A549 (cell line): ENCODE measurements at regions not wholly inside any gene's neighbourhood (a gene's known extent, or its start where the extent isn't known, plus 50 kb on each side); places are given as distances from the start of the nearest gene placed in this dataset.
A peak's percentile ranks its signal among the peaks of the same experiment; 100 is the strongest.

ENCODE experiments used
- ATAC-seq, 2 experiments: fragments of 200-7000 bp in 1 of 2; fragments of >200 bp in 1 of 2; cut with Nextera tagmentation in 1 of 2; cut with Tn5 transposase in 1 of 2; 3 replicates each; pipeline versions ENCODE4 v1.8.0 to v1.9.1; 2018 to 2020; ENCODE audit warnings: mild to moderate bottlenecking in 1 of 2, moderate library complexity in 1 of 2
- CTCF ChIA-PET: fragments of 300-600 bp; sonication (Branson Sonifier 250); formaldehyde crosslinking; extraction: SDS; loops from one replicate; lab custom pipeline; 2021; ENCODE audit warnings: antibody characterized with exemption, inconsistent platforms; lab: Yijun Ruan, JAX
- POLR2A ChIA-PET: fragments of 350-600 bp; formaldehyde crosslinking; extraction: SDS; loops from one replicate; lab custom pipeline; 2021; ENCODE audit warnings: antibody characterized with exemption, inconsistent platforms; lab: Yijun Ruan, JAX
- DNase-seq, 2 experiments: peaks; one replicate each; pipeline versions ENCODE4 v3.0.0 to v3.0.0-alpha.2; 2011 to 2016; ENCODE audit warnings: low read depth in 1 of 2, low spot score in 1 of 2
- FAIRE-seq: peaks from 2 replicates; lab custom pipeline; 2011; peaks lifted over from hg19 to GRCh38; lab: Jason Lieb, UNC
- H3K27ac ChIP-seq, 2 experiments: fragments of >200 bp; sonication (Bioruptor Twin); formaldehyde crosslinking; 3 replicates each; pipeline ENCODE4 v1.5.1; 2016 to 2017
- H3K4me1 ChIP-seq: fragments of >200 bp; sonication (Bioruptor Twin); formaldehyde crosslinking; 3 replicates; pipeline ENCODE4 v1.6.1; 2016
- H3K4me2 ChIP-seq: fragments of >200 bp; sonication (Bioruptor Twin); formaldehyde crosslinking; 3 replicates; pipeline ENCODE4 v1.6.1; 2016
- H3K4me3 ChIP-seq: fragments of >200 bp; sonication (Bioruptor Twin); formaldehyde crosslinking; 3 replicates; pipeline ENCODE4 v1.5.1; 2016
- H3K9me3 ChIP-seq: fragments of >200 bp; sonication (Bioruptor Twin); formaldehyde crosslinking; 3 replicates; pipeline ENCODE4 v1.6.1; 2016
- BHLHE40 ChIP-seq: IDR thresholded peaks from 2 replicates; pipeline ENCODE4 v1.6.1; 2012; ENCODE audit warnings: low read depth, low read length, inconsistent platforms
- CBX2 ChIP-seq: fragments of 200-600 bp; sonication (generic); IDR thresholded peaks from 2 replicates; pipeline ENCODE4 v1.6.1; 2016; ENCODE audit warnings: low read depth, mild to moderate bottlenecking, borderline replicate concordance
- ELK1 ChIP-seq: fragments of 150-350 bp; IDR thresholded peaks from 2 replicates; pipeline ENCODE4 v1.6.1; 2014; ENCODE audit warnings: low read depth, mild to moderate bottlenecking, low read length
- ESRRA ChIP-seq: fragments of 150-350 bp; IDR thresholded peaks from 2 replicates; pipeline ENCODE4 v1.6.1; 2014; ENCODE audit warnings: mild to moderate bottlenecking, low read length, borderline replicate concordance
- HDAC2 ChIP-seq: fragments of 200-600 bp; sonication (generic); IDR thresholded peaks from 2 replicates; pipeline ENCODE4 v1.6.1; 2016
- HES2 ChIP-seq: fragments of >200 bp; sonication (Bioruptor Twin); formaldehyde crosslinking; IDR thresholded peaks from 2 replicates; pipeline ENCODE4 v1.6.1; 2016
- HOXA7 ChIP-seq: fragments of 250-450 bp; sonication (Bioruptor Pico); IDR thresholded peaks from 2 replicates; pipeline ENCODE4 v1.5.0; 2020; ENCODE audit warnings: mild to moderate bottlenecking, moderate library complexity
- HOXB13 ChIP-seq: fragments of 250-450 bp; sonication (Bioruptor Pico); IDR thresholded peaks from 2 replicates; pipeline ENCODE4 v1.5.0; 2020; ENCODE audit warnings: low read depth, mild to moderate bottlenecking, moderate library complexity
- JUN ChIP-seq, 2 experiments: fragments of >200 bp; sonication (Bioruptor Twin); formaldehyde crosslinking; IDR thresholded peaks; 2 replicates in 1 of 2; 3 replicates in 1 of 2; pipeline ENCODE4 v1.6.1; 2016 to 2017
- KDM1A ChIP-seq: fragments of 200-600 bp; sonication (generic); IDR thresholded peaks from 2 replicates; pipeline ENCODE4 v1.6.1; 2016; ENCODE audit warnings: low read depth, mild to moderate bottlenecking
- KDM5A ChIP-seq: fragments of 200-600 bp; sonication (generic); IDR thresholded peaks from 2 replicates; pipeline ENCODE4 v1.6.1; 2016; ENCODE audit warnings: antibody characterized with exemption, mild to moderate bottlenecking
- NFE2L2 ChIP-seq: fragments of 150-350 bp; conservative IDR thresholded peaks from 2 replicates; pipeline ENCODE4 v1.6.1; 2014; ENCODE audit warnings: low read length
- NPAS2 ChIP-seq: fragments of 250-450 bp; sonication (Bioruptor Pico); IDR thresholded peaks from 2 replicates; pipeline ENCODE4 v1.8.0; 2022; ENCODE audit warnings: mild to moderate bottlenecking, moderate library complexity, borderline replicate concordance
- PBX3 ChIP-seq: IDR thresholded peaks from 2 replicates; pipeline ENCODE4 v1.6.1; 2012
- PHF8 ChIP-seq: fragments of 200-600 bp; sonication (generic); IDR thresholded peaks from 2 replicates; pipeline ENCODE4 v1.6.1; 2016; ENCODE audit warnings: low read depth, mild to moderate bottlenecking, antibody characterized with exemption, moderate library complexity, borderline replicate concordance
- RAD21 ChIP-seq, 2 experiments: fragments of >200 bp in 1 of 2; sonication (Bioruptor Twin) in 1 of 2; formaldehyde crosslinking in 1 of 2; IDR thresholded peaks in 1 of 2; conservative IDR thresholded peaks in 1 of 2; 2 replicates in 1 of 2; 3 replicates in 1 of 2; pipeline ENCODE4 v1.6.1; 2012 to 2018; ENCODE audit warnings: inconsistent platforms in 1 of 2
- SREBF2 ChIP-seq: fragments of 450-650 bp; IDR thresholded peaks from 2 replicates; pipeline ENCODE4 v1.6.1; 2014; ENCODE audit warnings: mild to moderate bottlenecking, moderate library complexity
- TFCP2L1 ChIP-seq: fragments of 250-450 bp; sonication (Bioruptor Pico); IDR thresholded peaks from 2 replicates; pipeline ENCODE4 v1.5.0; 2021; ENCODE audit warnings: mild to moderate bottlenecking
- ZFP36 ChIP-seq: fragments of 450-650 bp; IDR thresholded peaks from 2 replicates; pipeline ENCODE4 v1.6.1; 2014; ENCODE audit warnings: borderline replicate concordance; ENCODE audit not compliant: partially characterized antibody
- ZNF302 ChIP-seq: fragments of 250-450 bp; sonication (Bioruptor Pico); IDR thresholded peaks from 2 replicates; pipeline ENCODE4 v1.9.0; 2021; ENCODE audit warnings: inconsistent platforms, mild to moderate bottlenecking, moderate library complexity
- WGBS: methylation state at CpG from one replicate; pipeline ENCODE4 v1.1.6; 2017; ENCODE audit errors: missing lambda C conversion rate; 5-methylcytosine and 5-hydroxymethylcytosine counted together
- TF ChIP-seq, protein P1 (sequence below): fragments of 200-600 bp; sonication (generic); IDR thresholded peaks from 2 replicates; pipeline ENCODE4 v1.6.1; 2016; ENCODE audit warnings: antibody characterized with exemption, mild to moderate bottlenecking, moderate library complexity
- TF ChIP-seq, protein P2 (sequence below): fragments of >200 bp; sonication (Bioruptor Twin); formaldehyde crosslinking; IDR thresholded peaks from 3 replicates; pipeline ENCODE4 v1.5.1; 2016

DNA sequence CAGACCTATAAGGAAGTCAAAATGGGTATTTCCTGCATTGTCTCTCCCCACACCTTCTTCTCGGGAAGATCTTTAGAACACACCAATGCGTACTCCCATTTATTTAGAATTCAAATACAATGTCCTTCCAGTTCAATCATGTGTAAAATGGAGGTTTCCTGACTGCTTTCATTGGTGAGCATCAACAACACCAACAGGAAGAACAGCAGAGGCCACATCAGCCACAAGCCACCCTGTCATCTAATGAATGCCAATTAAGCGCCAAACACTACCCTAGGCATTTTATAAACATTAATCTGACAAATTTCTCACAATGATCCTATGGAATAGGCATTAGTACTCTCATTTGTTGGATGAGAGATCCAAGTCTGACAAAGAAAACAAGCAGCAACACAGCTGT, 68.4 kb upstream of the SMLR1 start:
- POLR2A ChIA-PET: no interaction called here
- CTCF ChIA-PET: no interaction called here
- DNase-seq: no peak
- Histone ChIP-seq H3K27ac (no peak overlapping the region), H3K9me3 (no peaks in the 10 kb centered on the region), H3K4me2 (no peak overlapping the region), H3K4me3 (no peak overlapping the region), H3K4me1 (no peaks in the 10 kb centered on the region)
- no peak for ATAC-seq
- TF ChIP-seq, protein P1, sequence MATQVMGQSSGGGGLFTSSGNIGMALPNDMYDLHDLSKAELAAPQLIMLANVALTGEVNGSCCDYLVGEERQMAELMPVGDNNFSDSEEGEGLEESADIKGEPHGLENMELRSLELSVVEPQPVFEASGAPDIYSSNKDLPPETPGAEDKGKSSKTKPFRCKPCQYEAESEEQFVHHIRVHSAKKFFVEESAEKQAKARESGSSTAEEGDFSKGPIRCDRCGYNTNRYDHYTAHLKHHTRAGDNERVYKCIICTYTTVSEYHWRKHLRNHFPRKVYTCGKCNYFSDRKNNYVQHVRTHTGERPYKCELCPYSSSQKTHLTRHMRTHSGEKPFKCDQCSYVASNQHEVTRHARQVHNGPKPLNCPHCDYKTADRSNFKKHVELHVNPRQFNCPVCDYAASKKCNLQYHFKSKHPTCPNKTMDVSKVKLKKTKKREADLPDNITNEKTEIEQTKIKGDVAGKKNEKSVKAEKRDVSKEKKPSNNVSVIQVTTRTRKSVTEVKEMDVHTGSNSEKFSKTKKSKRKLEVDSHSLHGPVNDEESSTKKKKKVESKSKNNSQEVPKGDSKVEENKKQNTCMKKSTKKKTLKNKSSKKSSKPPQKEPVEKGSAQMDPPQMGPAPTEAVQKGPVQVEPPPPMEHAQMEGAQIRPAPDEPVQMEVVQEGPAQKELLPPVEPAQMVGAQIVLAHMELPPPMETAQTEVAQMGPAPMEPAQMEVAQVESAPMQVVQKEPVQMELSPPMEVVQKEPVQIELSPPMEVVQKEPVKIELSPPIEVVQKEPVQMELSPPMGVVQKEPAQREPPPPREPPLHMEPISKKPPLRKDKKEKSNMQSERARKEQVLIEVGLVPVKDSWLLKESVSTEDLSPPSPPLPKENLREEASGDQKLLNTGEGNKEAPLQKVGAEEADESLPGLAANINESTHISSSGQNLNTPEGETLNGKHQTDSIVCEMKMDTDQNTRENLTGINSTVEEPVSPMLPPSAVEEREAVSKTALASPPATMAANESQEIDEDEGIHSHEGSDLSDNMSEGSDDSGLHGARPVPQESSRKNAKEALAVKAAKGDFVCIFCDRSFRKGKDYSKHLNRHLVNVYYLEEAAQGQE: no peak
- TF ChIP-seq NPAS2 (CRISPR knock-in tag) (no peak), JUN (IDR thresholded peaks at IDR 0.05) (no peak), PBX3 (no peak)
- WGBS: 48% methylated on average over 3 of the region's 3 CpGs
- FAIRE-seq: no peak

DNA sequence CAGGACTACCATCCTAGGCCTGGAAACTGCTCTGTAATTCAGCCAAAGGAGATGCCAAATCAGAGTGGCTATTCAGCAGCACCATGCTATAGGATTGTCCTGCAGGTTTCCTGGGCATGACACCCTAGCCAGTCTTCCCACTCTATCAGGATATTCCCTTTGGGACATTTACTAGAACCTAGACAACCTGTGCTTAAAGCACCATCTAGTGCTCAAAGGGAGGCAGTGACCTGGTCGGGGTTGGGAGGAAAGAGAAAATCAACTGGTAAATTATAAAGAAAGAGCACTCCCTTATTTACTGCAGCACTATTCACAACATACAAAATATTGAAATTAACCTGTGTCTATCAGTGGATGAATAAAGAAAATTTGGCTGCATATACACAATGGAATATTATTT, 67.2 kb upstream of the SMLR1 start:
- DNase-seq: peak in 1 of 2 experiments; percentile 13
- peak in 1 of 2 experiments; percentile 55; a peak in 3 of 6 replicates for ATAC-seq
- FAIRE-seq: no peak
- CTCF ChIA-PET: no interaction called here
- no peaks in the 10 kb centered on the region for H3K9me3 ChIP-seq
- TF ChIP-seq JUN (IDR thresholded peaks at IDR 0.05) (no peak), TFCP2L1 (CRISPR knock-in tag) (no peak), RAD21 (conservative IDR thresholded peaks at IDR 0.05 in 1 of 2, IDR thresholded peaks at IDR 0.05 in 1 of 2) (peak in 1 of 2 experiments; percentile 51; a peak in 3 of 5 replicates), KDM5A (no peak), ZFP36 (no peak)
- TF ChIP-seq, protein P2, sequence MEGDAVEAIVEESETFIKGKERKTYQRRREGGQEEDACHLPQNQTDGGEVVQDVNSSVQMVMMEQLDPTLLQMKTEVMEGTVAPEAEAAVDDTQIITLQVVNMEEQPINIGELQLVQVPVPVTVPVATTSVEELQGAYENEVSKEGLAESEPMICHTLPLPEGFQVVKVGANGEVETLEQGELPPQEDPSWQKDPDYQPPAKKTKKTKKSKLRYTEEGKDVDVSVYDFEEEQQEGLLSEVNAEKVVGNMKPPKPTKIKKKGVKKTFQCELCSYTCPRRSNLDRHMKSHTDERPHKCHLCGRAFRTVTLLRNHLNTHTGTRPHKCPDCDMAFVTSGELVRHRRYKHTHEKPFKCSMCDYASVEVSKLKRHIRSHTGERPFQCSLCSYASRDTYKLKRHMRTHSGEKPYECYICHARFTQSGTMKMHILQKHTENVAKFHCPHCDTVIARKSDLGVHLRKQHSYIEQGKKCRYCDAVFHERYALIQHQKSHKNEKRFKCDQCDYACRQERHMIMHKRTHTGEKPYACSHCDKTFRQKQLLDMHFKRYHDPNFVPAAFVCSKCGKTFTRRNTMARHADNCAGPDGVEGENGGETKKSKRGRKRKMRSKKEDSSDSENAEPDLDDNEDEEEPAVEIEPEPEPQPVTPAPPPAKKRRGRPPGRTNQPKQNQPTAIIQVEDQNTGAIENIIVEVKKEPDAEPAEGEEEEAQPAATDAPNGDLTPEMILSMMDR: peak; percentile 16; the same call in 1 of the 3 replicates
- TF ChIP-seq, all 56 proteins: peak for 2
- no peaks in the 10 kb centered on the region for H3K4me1 ChIP-seq
- H3K27ac ChIP-seq: no peak overlapping the region
- no peak overlapping the region for H3K4me2 ChIP-seq
- no peak overlapping the region for H3K4me3 ChIP-seq
- 0% methylated on average over 1 of the region's 1 CpG for WGBS
- POLR2A ChIA-PET: no interaction called here

GRCh38 chr6:130761286-130761685, 65.9 kb upstream of the SMLR1 start:
- no peak for FAIRE-seq
- Histone ChIP-seq H3K27ac (no peak overlapping the region), H3K4me1 (no peaks in the 10 kb centered on the region), H3K9me3 (no peaks in the 10 kb centered on the region), H3K4me3 (no peak overlapping the region), H3K4me2 (no peak overlapping the region)
- no peak for DNase-seq
- POLR2A ChIA-PET: no interaction called here
- ATAC-seq: no peak
- CTCF ChIA-PET: no interaction called here
- WGBS: 84% methylated on average over 1 of the region's 1 CpG
- TF ChIP-seq ESRRA: no peak
- no peak for TF ChIP-seq RAD21 (conservative IDR thresholded peaks at IDR 0.05 in 1 of 2, IDR thresholded peaks at IDR 0.05 in 1 of 2)
- no peak for TF ChIP-seq SREBF2
- no peak for TF ChIP-seq NFE2L2
- TF ChIP-seq KDM1A: no peak
- no peak for TF ChIP-seq PHF8
- TF ChIP-seq CBX2: no peak
- TF ChIP-seq ZFP36: no peak
- no peak for TF ChIP-seq HES2
- TF ChIP-seq HDAC2: no peak
- TF ChIP-seq BHLHE40: no peak
- TF ChIP-seq TFCP2L1 (CRISPR knock-in tag): no peak
- no peak for TF ChIP-seq HOXB13 (CRISPR knock-in tag)
- no peak for TF ChIP-seq HOXA7 (CRISPR knock-in tag)
- TF ChIP-seq JUN (IDR thresholded peaks at IDR 0.05): no peak
- no peak for TF ChIP-seq ZNF302 (CRISPR knock-in tag)
- no peak for TF ChIP-seq ELK1
- no peak for TF ChIP-seq PBX3
